ENCODE measurements at regions not wholly inside any gene's neighbourhood (a gene's known extent, or its start where the extent isn't known, plus 50 kb on each side); places are given as distances from the start of the nearest gene placed in this dataset.

DNA sequence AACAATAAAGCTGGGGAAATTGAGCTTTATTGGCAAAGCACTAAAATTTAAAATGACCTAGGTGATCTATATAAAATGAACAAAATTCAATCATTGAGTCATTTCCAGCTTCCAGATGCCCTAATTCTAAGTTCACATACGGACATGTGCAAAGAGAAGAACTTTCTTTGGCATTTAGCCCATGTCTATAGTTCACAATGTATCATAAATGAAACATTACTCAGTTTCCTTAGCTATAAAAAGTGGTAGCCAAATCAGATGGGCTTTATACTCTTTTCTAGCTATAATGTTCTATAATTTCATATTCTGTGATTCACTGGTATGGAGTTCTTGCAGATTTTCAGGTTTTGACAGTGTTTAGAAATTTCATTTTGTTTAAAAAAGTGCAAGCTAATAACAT is 327.4 kb downstream of the KCTD8 start:
- in situ Hi-C loops (cut with MboI; ENCODE audit: low sequenced_read_pairs, unreplicated experiment) = no loop called here
- DNase-seq (ENCODE audit: low spot score) = no peak
- no peak for TF ChIP-seq CTCF (IDR thresholded peaks at IDR 0.05; ENCODE audit: borderline replicate concordance, control extremely low read depth, extremely low read depth, insufficient read depth, missing control alignments)

Measured in GM13976 (cell line).